ENCODE measurements at regions not wholly inside any gene's neighbourhood (a gene's known extent, or its start where the extent isn't known, plus 50 kb on each side); places are given as distances from the start of the nearest gene placed in this dataset.

- H4K12ac ChIP-seq (ENCODE audit: low read depth, low read length): no peak overlapping the region
- H2BK120ac ChIP-seq (ENCODE audit: insufficient read depth, low read length, poor library complexity): no peak overlapping the region
- no peak overlapping the region for H3K4me3 ChIP-seq (ENCODE audit: low read depth, low read length)
- no peak overlapping the region for H3K9ac ChIP-seq (ENCODE audit: low read length)
- H3K79me2 ChIP-seq (ENCODE audit: control insufficient read depth, insufficient read depth, low read length, poor library complexity): no peaks in the 10 kb centered on the region
- H2AK5ac ChIP-seq (ENCODE audit: low read length): no peak overlapping the region
- H3K4me2 ChIP-seq (ENCODE audit: low read length): no peak overlapping the region
- DNase-seq: no peak
- no peaks in the 10 kb centered on the region for H3K36me3 ChIP-seq (ENCODE audit: control insufficient read depth in 1 of 2, insufficient read depth in 2 of 2, low read length in 2 of 2)
- H2BK12ac ChIP-seq (ENCODE audit: low read length): no peak overlapping the region
- no peaks in the 10 kb centered on the region for H3K27me3 ChIP-seq (ENCODE audit: insufficient read depth, low read length)
- peaks cover 2% of the 10 kb centered on the region for H3K9me3 ChIP-seq (ENCODE audit: insufficient read depth, low read depth, low read length)
- H3K27ac ChIP-seq (ENCODE audit: low read depth, low read length): no peak overlapping the region
- no peak overlapping the region for H3K4ac ChIP-seq (ENCODE audit: low read depth, low read length)
- no peaks in the 10 kb centered on the region for H3K4me1 ChIP-seq (ENCODE audit: control insufficient read depth in 1 of 2, insufficient read depth in 2 of 2, low read length in 2 of 2)
- no peak overlapping the region for H2BK5ac ChIP-seq (ENCODE audit: low read depth, low read length, poor library complexity)
- H2AFZ ChIP-seq (ENCODE audit: insufficient read depth, low read length, poor library complexity): no peak overlapping the region
- no peak overlapping the region for H3K14ac ChIP-seq (ENCODE audit: low read length)
- WGBS (ENCODE audit: extremely low coverage, insufficient coverage, insufficient read length): no CpG with 5 or more reads among the region's 11 CpGs
- H3K79me1 ChIP-seq (ENCODE audit: low read length): no peaks in the 10 kb centered on the region
- H3K18ac ChIP-seq (ENCODE audit: low read length): no peak overlapping the region
- H3K23ac ChIP-seq (ENCODE audit: low read length): no peak overlapping the region
- no peak overlapping the region for H4K8ac ChIP-seq (ENCODE audit: low read depth, low read length)
- no peak overlapping the region for H4K91ac ChIP-seq (ENCODE audit: low read depth, low read length)
Observed at GRCh38 chr14:104351849-104352492, 213.6 kb downstream of the KIF26A start.

GRCh38 chr14:104352493-104353220 lies 214.3 kb downstream of the KIF26A start:
- WGBS (ENCODE audit: extremely low coverage, insufficient coverage, insufficient read length): no CpG with 5 or more reads among the region's 13 CpGs
- no peaks in the 10 kb centered on the region for H3K4me1 ChIP-seq (ENCODE audit: control insufficient read depth in 1 of 2, insufficient read depth in 2 of 2, low read length in 2 of 2)
- no peak for DNase-seq
- H3K36me3 ChIP-seq (ENCODE audit: control insufficient read depth in 1 of 2, insufficient read depth in 2 of 2, low read length in 2 of 2): no peaks in the 10 kb centered on the region
- H2AFZ ChIP-seq (ENCODE audit: insufficient read depth, low read length, poor library complexity): no peak overlapping the region
- no peak overlapping the region for H3K4me3 ChIP-seq (ENCODE audit: low read depth, low read length)
- H2BK5ac ChIP-seq (ENCODE audit: low read depth, low read length, poor library complexity): no peak overlapping the region
- no peaks in the 10 kb centered on the region for H3K27me3 ChIP-seq (ENCODE audit: insufficient read depth, low read length)
- H3K14ac ChIP-seq (ENCODE audit: low read length): no peak overlapping the region
- no peak overlapping the region for H2AK5ac ChIP-seq (ENCODE audit: low read length)
- no peak overlapping the region for H4K8ac ChIP-seq (ENCODE audit: low read depth, low read length)
- H3K18ac ChIP-seq (ENCODE audit: low read length): no peak overlapping the region
- no peak overlapping the region for H2BK120ac ChIP-seq (ENCODE audit: insufficient read depth, low read length, poor library complexity)
- no peak overlapping the region for H3K27ac ChIP-seq (ENCODE audit: low read depth, low read length)
- H3K79me2 ChIP-seq (ENCODE audit: control insufficient read depth, insufficient read depth, low read length, poor library complexity): no peaks in the 10 kb centered on the region
- H3K4me2 ChIP-seq (ENCODE audit: low read length): no peak overlapping the region
- no peak overlapping the region for H2BK12ac ChIP-seq (ENCODE audit: low read length)
- no peak overlapping the region for H3K23ac ChIP-seq (ENCODE audit: low read length)
- no peak overlapping the region for H3K9ac ChIP-seq (ENCODE audit: low read length)
- H4K12ac ChIP-seq (ENCODE audit: low read depth, low read length): no peak overlapping the region
- peaks cover 2% of the 10 kb centered on the region for H3K9me3 ChIP-seq (ENCODE audit: insufficient read depth, low read depth, low read length)
- H3K4ac ChIP-seq (ENCODE audit: low read depth, low read length): no peak overlapping the region
- no peaks in the 10 kb centered on the region for H3K79me1 ChIP-seq (ENCODE audit: low read length)
- H4K91ac ChIP-seq (ENCODE audit: low read depth, low read length): no peak overlapping the region

- Histone ChIP-seq H2AK5ac (ENCODE audit: low read length) (no peak overlapping the region), H2BK120ac (ENCODE audit: insufficient read depth, low read length, poor library complexity) (no peak overlapping the region), H3K18ac (ENCODE audit: low read length) (no peak overlapping the region), H3K4me3 (ENCODE audit: low read depth, low read length) (no peak overlapping the region), H2AFZ (ENCODE audit: insufficient read depth, low read length, poor library complexity) (no peak overlapping the region), H3K9me3 (ENCODE audit: insufficient read depth, low read depth, low read length) (peaks cover 2% of the 10 kb centered on the region), H3K79me2 (ENCODE audit: control insufficient read depth, insufficient read depth, low read length, poor library complexity) (no peaks in the 10 kb centered on the region), H4K8ac (ENCODE audit: low read depth, low read length) (no peak overlapping the region), H3K4me2 (ENCODE audit: low read length) (no peak overlapping the region), H3K14ac (ENCODE audit: low read length) (no peak overlapping the region), H3K23ac (ENCODE audit: low read length) (no peak overlapping the region), H2BK5ac (ENCODE audit: low read depth, low read length, poor library complexity) (no peak overlapping the region), H3K9ac (ENCODE audit: low read length) (no peak overlapping the region), H3K4ac (ENCODE audit: low read depth, low read length) (no peak overlapping the region), H3K79me1 (ENCODE audit: low read length) (no peaks in the 10 kb centered on the region), H2BK12ac (ENCODE audit: low read length) (no peak overlapping the region), H4K91ac (ENCODE audit: low read depth, low read length) (no peak overlapping the region), H3K27me3 (ENCODE audit: insufficient read depth, low read length) (no peaks in the 10 kb centered on the region), H4K12ac (ENCODE audit: low read depth, low read length) (no peak overlapping the region), H3K36me3 (ENCODE audit: control insufficient read depth in 1 of 2, insufficient read depth in 2 of 2, low read length in 2 of 2) (no peaks in the 10 kb centered on the region), H3K4me1 (ENCODE audit: control insufficient read depth in 1 of 2, insufficient read depth in 2 of 2, low read length in 2 of 2) (no peaks in the 10 kb centered on the region), H3K27ac (ENCODE audit: low read depth, low read length) (no peak overlapping the region)
- no CpG with 5 or more reads among the region's 14 CpGs for WGBS (ENCODE audit: extremely low coverage, insufficient coverage, insufficient read length)
- no peak for DNase-seq
Observed at GRCh38 chr14:104353221-104353920, 215.0 kb downstream of the KIF26A start.

- H4K8ac ChIP-seq (ENCODE audit: low read depth, low read length): no peak overlapping the region
- H3K4me2 ChIP-seq (ENCODE audit: low read length): no peak overlapping the region
- H2BK12ac ChIP-seq (ENCODE audit: low read length): no peak overlapping the region
- no peaks in the 10 kb centered on the region for H3K27me3 ChIP-seq (ENCODE audit: insufficient read depth, low read length)
- no peak overlapping the region for H3K27ac ChIP-seq (ENCODE audit: low read depth, low read length)
- H3K36me3 ChIP-seq (ENCODE audit: control insufficient read depth in 1 of 2, insufficient read depth in 2 of 2, low read length in 2 of 2): no peaks in the 10 kb centered on the region
- no peak overlapping the region for H2AK5ac ChIP-seq (ENCODE audit: low read length)
- no peak overlapping the region for H4K12ac ChIP-seq (ENCODE audit: low read depth, low read length)
- WGBS (ENCODE audit: extremely low coverage, insufficient coverage, insufficient read length): no CpG with 5 or more reads among the region's 22 CpGs
- DNase-seq: no peak
- no peak overlapping the region for H3K18ac ChIP-seq (ENCODE audit: low read length)
- H3K79me1 ChIP-seq (ENCODE audit: low read length): no peaks in the 10 kb centered on the region
- no peak overlapping the region for H3K4ac ChIP-seq (ENCODE audit: low read depth, low read length)
- no peaks in the 10 kb centered on the region for H3K79me2 ChIP-seq (ENCODE audit: control insufficient read depth, insufficient read depth, low read length, poor library complexity)
- no peaks in the 10 kb centered on the region for H3K4me1 ChIP-seq (ENCODE audit: control insufficient read depth in 1 of 2, insufficient read depth in 2 of 2, low read length in 2 of 2)
- H2AFZ ChIP-seq (ENCODE audit: insufficient read depth, low read length, poor library complexity): no peak overlapping the region
- H2BK5ac ChIP-seq (ENCODE audit: low read depth, low read length, poor library complexity): no peak overlapping the region
- H3K4me3 ChIP-seq (ENCODE audit: low read depth, low read length): no peak overlapping the region
- peaks cover 2% of the 10 kb centered on the region for H3K9me3 ChIP-seq (ENCODE audit: insufficient read depth, low read depth, low read length)
- no peak overlapping the region for H3K14ac ChIP-seq (ENCODE audit: low read length)
- H4K91ac ChIP-seq (ENCODE audit: low read depth, low read length): no peak overlapping the region
- no peak overlapping the region for H3K9ac ChIP-seq (ENCODE audit: low read length)
- H3K23ac ChIP-seq (ENCODE audit: low read length): no peak overlapping the region
- no peak overlapping the region for H2BK120ac ChIP-seq (ENCODE audit: insufficient read depth, low read length, poor library complexity)
Observed at GRCh38 chr14:104353921-104354701, 215.7 kb downstream of the KIF26A start.
